NB4 (cell line): ENCODE measurements at regions not wholly inside any gene's neighbourhood (a gene's known extent, or its start where the extent isn't known, plus 50 kb on each side); places are given as distances from the start of the nearest gene placed in this dataset.

Experiments
- DNase-seq: peaks from one replicate; pipeline ENCODE4 v3.0.0; 2010; ENCODE audit warnings: low read depth
- H3K4me3 ChIP-seq: one replicate; pipeline ENCODE4 v1.5.1; 2011; ENCODE audit warnings: mild to moderate bottlenecking, low read depth, low read length, moderate library complexity
- CTCF ChIP-seq: IDR thresholded peaks from one replicate; pipeline ENCODE4 v1.5.1; 2012; ENCODE audit warnings: low read depth, low read length
- MAX ChIP-seq: IDR thresholded peaks from 2 replicates; pipeline ENCODE4 v1.6.1; 2011; ENCODE audit warnings: low read depth, low read length
- MYC ChIP-seq: IDR thresholded peaks from 2 replicates; pipeline ENCODE4 v1.6.1; 2011; ENCODE audit warnings: low read depth, low read length
- POLR2A ChIP-seq: IDR thresholded peaks from 2 replicates; pipeline ENCODE4 v1.6.1; 2011; ENCODE audit warnings: mild to moderate bottlenecking; ENCODE audit not compliant: insufficient read length; ENCODE audit errors: extremely low read depth

GRCh38 chr15:97084650-97085049 is 754.1 kb downstream of the NR2F2 start:
- TF ChIP-seq POLR2A (no peak), MAX (no peak), MYC (no peak), CTCF (no peak)
- H3K4me3 ChIP-seq, result no peak overlapping the region
- DNase-seq, result peak; percentile 76

- no peak for TF ChIP-seq MYC
- TF ChIP-seq MAX, result no peak
- TF ChIP-seq POLR2A, result no peak
- TF ChIP-seq CTCF, result no peak
- no peak for DNase-seq
- H3K4me3 ChIP-seq, result no peak overlapping the region
Observed at GRCh38 chr15:97085731-97086130, 755.2 kb downstream of the NR2F2 start.

DNA sequence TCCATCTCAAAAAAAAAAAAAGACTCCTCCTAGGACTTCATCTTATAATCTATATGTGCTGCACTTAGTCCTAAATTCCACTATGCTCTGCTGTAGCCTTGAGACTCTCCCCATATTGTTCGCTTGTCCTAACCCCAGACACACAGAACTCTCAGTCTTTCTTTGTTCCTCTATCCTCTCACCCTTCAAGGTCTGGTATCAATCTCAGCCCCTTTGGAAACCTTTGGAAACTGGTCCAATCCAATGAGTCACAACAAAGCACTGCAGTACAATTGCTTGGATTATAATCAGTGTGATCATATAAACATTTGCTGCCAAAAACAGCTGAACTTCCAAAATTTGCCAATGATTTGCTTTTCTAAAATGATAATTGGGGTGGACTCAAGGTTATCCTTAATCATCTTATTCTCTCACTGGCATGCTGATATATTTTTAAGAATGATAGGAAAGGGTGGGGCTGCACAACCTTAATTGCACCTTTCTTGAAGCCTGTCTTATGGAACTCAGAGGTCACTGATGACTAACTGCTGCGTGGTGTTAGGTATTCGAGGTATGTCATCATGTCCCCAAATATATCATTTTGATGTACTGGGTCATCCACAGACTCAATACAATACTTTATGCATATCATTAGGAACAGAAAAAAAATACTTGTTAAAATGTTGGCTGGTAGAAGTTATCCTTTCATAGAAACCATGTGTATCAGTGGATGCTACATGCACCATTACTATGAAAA is 756.7 kb downstream of the NR2F2 start:
- no peak overlapping the region for H3K4me3 ChIP-seq
- no peak for DNase-seq
- TF ChIP-seq POLR2A (no peak), MYC (no peak), MAX (no peak), CTCF (no peak)

DNA sequence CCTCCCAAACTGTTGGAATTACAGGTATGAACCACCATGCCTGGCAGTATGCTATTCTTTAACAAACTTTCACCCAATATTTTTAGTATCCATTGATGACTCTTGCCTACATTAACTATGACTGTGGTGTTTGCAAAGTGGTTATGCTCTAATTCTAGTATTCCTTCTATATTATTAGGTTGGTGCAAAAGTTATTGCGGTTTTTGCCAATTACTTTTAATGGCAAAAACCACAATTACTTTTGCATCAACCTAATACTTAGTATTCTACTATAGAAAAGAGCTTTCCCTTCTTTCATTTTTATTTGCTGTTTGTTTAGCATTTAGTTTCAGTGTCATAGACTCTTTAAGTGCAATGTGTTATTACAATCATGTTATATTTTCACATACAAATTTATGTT is 760.6 kb downstream of the NR2F2 start:
- no peak for TF ChIP-seq MYC
- no peak for TF ChIP-seq POLR2A
- TF ChIP-seq CTCF, result no peak
- no peak for TF ChIP-seq MAX
- no peak for DNase-seq
- no peak overlapping the region for H3K4me3 ChIP-seq

GRCh38 chr15:97092656-97093055 is 762.2 kb downstream of the NR2F2 start:
- no peak for TF ChIP-seq POLR2A
- TF ChIP-seq CTCF, result no peak
- no peak for TF ChIP-seq MAX
- TF ChIP-seq MYC, result no peak
- DNase-seq, result no peak
- no peak overlapping the region for H3K4me3 ChIP-seq
